GM23248 (cell line): ENCODE measurements at regions not wholly inside any gene's neighbourhood (a gene's known extent, or its start where the extent isn't known, plus 50 kb on each side); places are given as distances from the start of the nearest gene placed in this dataset.

Experiments used
- DNase-seq: peaks from one replicate; pipeline ENCODE4 v3.0.0-alpha.2; 2015
- H2AFZ ChIP-seq: fragments of 200-600 bp; sonication (generic); 2 replicates; pipeline ENCODE4 v1.6.1; 2016; ENCODE audit warnings: antibody characterized with exemption
- H3F3A ChIP-seq: fragments of 200-600 bp; sonication (generic); 2 replicates; pipeline ENCODE4 v1.6.1; 2016; ENCODE audit warnings: mild to moderate bottlenecking, antibody characterized with exemption, mixed run types; ENCODE audit not compliant: insufficient read depth
- H3K27ac ChIP-seq: fragments of 200-600 bp; sonication (generic); 2 replicates; pipeline ENCODE4 v1.5.1; 2016; ENCODE audit warnings: mild to moderate bottlenecking
- H3K27me3 ChIP-seq: fragments of 200-600 bp; sonication (generic); replicated peaks from 2 replicates; pipeline ENCODE4 v1.6.1; 2016; ENCODE audit warnings: mild to moderate bottlenecking; ENCODE audit not compliant: insufficient read depth
- H3K36me3 ChIP-seq: fragments of 200-600 bp; sonication (generic); 2 replicates; pipeline ENCODE4 v1.6.1; 2016; ENCODE audit warnings: low read depth, mild to moderate bottlenecking
- H3K4me1 ChIP-seq: fragments of 200-600 bp; sonication (generic); 2 replicates; pipeline ENCODE4 v1.6.1; 2016; ENCODE audit warnings: mild to moderate bottlenecking; ENCODE audit not compliant: insufficient read depth
- H3K4me2 ChIP-seq: fragments of 200-600 bp; sonication (generic); one replicate; pipeline ENCODE4 v1.6.1; 2016; ENCODE audit warnings: mild to moderate bottlenecking; ENCODE audit not compliant: unreplicated experiment
- H3K4me3 ChIP-seq: fragments of 200-600 bp; sonication (generic); 2 replicates; pipeline ENCODE4 v1.5.1; 2016; ENCODE audit warnings: mild to moderate bottlenecking
- H3K79me2 ChIP-seq: fragments of 200-600 bp; sonication (generic); 2 replicates; pipeline ENCODE4 v1.6.1; 2016; ENCODE audit warnings: mild to moderate bottlenecking; ENCODE audit not compliant: insufficient read depth
- H3K9ac ChIP-seq: fragments of 200-600 bp; sonication (generic); 2 replicates; pipeline ENCODE4 v1.6.1; 2016; ENCODE audit warnings: mild to moderate bottlenecking
- H3K9me2 ChIP-seq: fragments of 200-600 bp; sonication (generic); 2 replicates; pipeline ENCODE4 v1.6.1; 2016; ENCODE audit warnings: mixed run types, mild to moderate bottlenecking, moderate library complexity; ENCODE audit not compliant: insufficient read depth
- H3K9me3 ChIP-seq: fragments of 200-600 bp; sonication (generic); one replicate; pipeline ENCODE4 v1.6.1; 2017; ENCODE audit warnings: low read depth
- H4K20me1 ChIP-seq: fragments of 200-600 bp; sonication (generic); 2 replicates; pipeline ENCODE4 v1.6.0; 2016; ENCODE audit not compliant: insufficient read depth
- EZH2 ChIP-seq: fragments of 200-600 bp; sonication (generic); IDR thresholded peaks from 2 replicates; pipeline ENCODE4 v1.6.1; 2018; ENCODE audit warnings: antibody characterized with exemption, mild to moderate bottlenecking; ENCODE audit not compliant: insufficient read depth, poor library complexity, severe bottlenecking
- EZH2phosphoT487 ChIP-seq: fragments of 200-600 bp; sonication (generic); IDR thresholded peaks from 2 replicates; pipeline ENCODE4 v1.6.1; 2018; ENCODE audit warnings: antibody characterized with exemption, moderate library complexity, mild to moderate bottlenecking, low read depth; ENCODE audit not compliant: insufficient read depth
- WGBS, 2 experiments: methylation state at CpG; one replicate each; pipeline ENCODE4 v1.1.6; 2015 to 2017; ENCODE audit warnings: low lambda C conversion rate in 2 of 2, low coverage in 1 of 2; ENCODE audit errors: missing lambda C conversion rate in 2 of 2; 5-methylcytosine and 5-hydroxymethylcytosine counted together
- in situ Hi-C: fragments of 300-500 bp; cut with MboI; formaldehyde crosslinking; loops from 2 replicates; pipeline ENCODE4 v1.15.0; 2020

DNA sequence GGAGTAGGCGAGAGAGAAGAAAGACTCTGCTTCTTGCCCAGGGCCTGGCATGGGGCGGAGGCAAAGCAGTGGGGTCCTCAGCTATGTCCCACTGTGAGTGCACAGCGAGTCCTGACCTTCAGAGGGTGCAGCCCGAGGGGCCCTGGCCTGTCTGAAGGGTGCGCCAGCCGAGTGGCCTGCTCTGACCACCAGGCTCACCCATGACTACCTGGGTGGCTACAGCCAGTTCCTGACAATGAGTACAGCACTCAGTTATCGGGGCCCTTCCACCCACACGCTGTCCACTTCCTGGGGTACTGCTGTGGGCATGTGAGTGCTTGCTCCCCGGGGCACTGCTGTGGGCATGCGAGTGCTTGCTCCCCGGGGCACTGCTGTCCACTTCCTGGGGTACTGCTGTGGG is 74.1 kb upstream of the B3GAT1 start:
- no peaks in the 10 kb centered on the region for H3K79me2 ChIP-seq
- no peak overlapping the region for H3K27ac ChIP-seq
- H3K4me2 ChIP-seq = no peak overlapping the region
- H3K36me3 ChIP-seq = no peaks in the 10 kb centered on the region
- DNase-seq = no peak
- H3K27me3 ChIP-seq = no peaks in the 10 kb centered on the region
- TF ChIP-seq EZH2 (no peak), EZH2phosphoT487 (no peak)
- no peaks in the 10 kb centered on the region for H3F3A ChIP-seq
- H3K9me3 ChIP-seq = no peaks in the 10 kb centered on the region
- H3K9me2 ChIP-seq = no peaks in the 10 kb centered on the region
- no peak overlapping the region for H3K9ac ChIP-seq
- H4K20me1 ChIP-seq = no peaks in the 10 kb centered on the region
- no peaks in the 10 kb centered on the region for H3K4me1 ChIP-seq
- in situ Hi-C loops = no loop called here
- no peak overlapping the region for H2AFZ ChIP-seq
- no peak overlapping the region for H3K4me3 ChIP-seq
- 36 to 44% methylated on average over 10 to 11 of the region's 11 CpGs for WGBS, 2 experiments

DNA sequence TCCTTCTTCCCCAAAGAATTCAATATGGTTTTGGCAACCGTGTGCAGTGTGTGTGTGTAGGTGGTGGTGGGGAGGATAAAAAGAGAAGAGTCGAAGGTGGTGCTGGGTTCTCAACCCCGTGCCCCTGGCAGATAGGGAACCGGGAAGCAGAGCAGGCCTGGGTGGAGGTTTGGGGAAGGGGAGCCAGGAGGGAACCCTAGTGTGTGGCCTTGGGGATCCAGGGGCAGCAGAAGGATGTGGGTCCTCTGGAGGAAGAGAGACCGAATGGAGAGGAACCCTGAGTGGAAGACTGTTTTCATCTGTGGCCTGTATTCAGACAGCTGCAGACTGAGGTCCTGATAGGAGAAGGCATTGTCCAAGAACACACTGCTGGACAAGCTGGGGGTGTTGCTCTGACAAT is 73.3 kb upstream of the B3GAT1 start:
- no peaks in the 10 kb centered on the region for H3K27me3 ChIP-seq
- in situ Hi-C loops = no loop called here
- no peak for DNase-seq
- 13 to 18% methylated on average over 5 of the region's 5 CpGs for WGBS, 2 experiments
- H3K27ac ChIP-seq = no peak overlapping the region
- H3F3A ChIP-seq = no peaks in the 10 kb centered on the region
- H3K4me1 ChIP-seq = no peaks in the 10 kb centered on the region
- no peak overlapping the region for H3K4me3 ChIP-seq
- H3K36me3 ChIP-seq = no peaks in the 10 kb centered on the region
- H3K9ac ChIP-seq = no peak overlapping the region
- H3K79me2 ChIP-seq = no peaks in the 10 kb centered on the region
- H3K4me2 ChIP-seq = no peak overlapping the region
- no peak for TF ChIP-seq EZH2phosphoT487
- TF ChIP-seq EZH2 = no peak
- H2AFZ ChIP-seq = no peak overlapping the region
- no peaks in the 10 kb centered on the region for H3K9me2 ChIP-seq
- H4K20me1 ChIP-seq = no peaks in the 10 kb centered on the region
- H3K9me3 ChIP-seq = no peaks in the 10 kb centered on the region

DNA sequence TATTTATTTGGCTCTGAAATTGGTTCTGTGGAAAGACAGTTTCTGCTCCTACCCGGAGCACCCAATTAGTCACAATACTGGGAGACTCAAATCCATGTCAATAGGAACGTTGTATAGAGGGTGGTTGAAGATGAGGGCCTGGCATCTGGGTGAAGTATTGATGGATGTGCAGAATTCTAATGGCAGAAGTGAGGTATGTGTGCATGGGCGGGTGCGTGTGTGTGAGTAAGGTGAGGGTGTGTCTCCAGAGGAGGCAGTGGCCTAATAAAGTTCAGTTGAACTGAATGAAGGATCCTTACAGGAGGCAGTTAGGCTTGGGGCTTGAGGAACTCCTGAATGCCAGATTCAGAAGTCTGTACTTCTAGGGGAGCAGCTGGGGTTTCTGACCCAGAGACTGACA is 71.8 kb upstream of the B3GAT1 start:
- DNase-seq = no peak
- H3K9me2 ChIP-seq = no peaks in the 10 kb centered on the region
- H3K27me3 ChIP-seq = no peaks in the 10 kb centered on the region
- H3K4me1 ChIP-seq = no peaks in the 10 kb centered on the region
- no peak overlapping the region for H2AFZ ChIP-seq
- no peaks in the 10 kb centered on the region for H3K9me3 ChIP-seq
- no peak overlapping the region for H3K4me3 ChIP-seq
- H3K27ac ChIP-seq = no peak overlapping the region
- in situ Hi-C loops = no loop called here
- H4K20me1 ChIP-seq = no peaks in the 10 kb centered on the region
- no peak overlapping the region for H3K9ac ChIP-seq
- TF ChIP-seq EZH2 (no peak), EZH2phosphoT487 (no peak)
- H3F3A ChIP-seq = no peaks in the 10 kb centered on the region
- no peaks in the 10 kb centered on the region for H3K79me2 ChIP-seq
- 29 to 32% methylated on average over 4 of the region's 4 CpGs for WGBS, 2 experiments
- H3K36me3 ChIP-seq = no peaks in the 10 kb centered on the region
- no peak overlapping the region for H3K4me2 ChIP-seq

DNA sequence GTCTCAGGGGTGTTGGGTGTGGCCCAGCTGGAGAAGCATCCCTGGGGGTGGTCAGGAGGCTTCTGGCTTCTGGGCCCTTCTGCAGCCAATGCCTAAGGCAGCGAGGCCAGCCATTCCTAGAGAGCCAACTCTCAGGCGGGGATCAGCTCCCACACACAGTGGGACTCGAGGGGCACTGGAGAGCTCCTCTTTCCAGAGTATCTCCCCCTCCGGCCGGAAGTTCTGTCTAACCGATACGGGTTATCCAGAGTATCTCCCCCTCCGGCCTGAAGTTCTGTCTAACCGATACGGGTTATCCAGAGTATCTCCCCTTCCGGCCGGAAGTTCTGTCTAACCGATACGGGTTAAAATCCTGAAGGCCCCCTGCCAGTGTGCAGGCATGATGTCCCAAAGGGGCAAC is 71.2 kb upstream of the B3GAT1 start:
- Histone ChIP-seq H3K9me3 (no peaks in the 10 kb centered on the region), H3K4me1 (no peaks in the 10 kb centered on the region), H3K79me2 (no peaks in the 10 kb centered on the region), H3K9me2 (no peaks in the 10 kb centered on the region), H4K20me1 (no peaks in the 10 kb centered on the region), H3K4me2 (no peak overlapping the region), H2AFZ (no peak overlapping the region), H3K4me3 (no peak overlapping the region), H3K27me3 (no peaks in the 10 kb centered on the region), H3F3A (no peaks in the 10 kb centered on the region), H3K27ac (no peak overlapping the region), H3K36me3 (no peaks in the 10 kb centered on the region), H3K9ac (no peak overlapping the region)
- DNase-seq = no peak
- WGBS, 2 experiments = 47 to 55% methylated on average over 13 to 14 of the region's 14 CpGs
- TF ChIP-seq EZH2 = no peak
- TF ChIP-seq EZH2phosphoT487 = no peak
- in situ Hi-C loops = no loop called here

DNA sequence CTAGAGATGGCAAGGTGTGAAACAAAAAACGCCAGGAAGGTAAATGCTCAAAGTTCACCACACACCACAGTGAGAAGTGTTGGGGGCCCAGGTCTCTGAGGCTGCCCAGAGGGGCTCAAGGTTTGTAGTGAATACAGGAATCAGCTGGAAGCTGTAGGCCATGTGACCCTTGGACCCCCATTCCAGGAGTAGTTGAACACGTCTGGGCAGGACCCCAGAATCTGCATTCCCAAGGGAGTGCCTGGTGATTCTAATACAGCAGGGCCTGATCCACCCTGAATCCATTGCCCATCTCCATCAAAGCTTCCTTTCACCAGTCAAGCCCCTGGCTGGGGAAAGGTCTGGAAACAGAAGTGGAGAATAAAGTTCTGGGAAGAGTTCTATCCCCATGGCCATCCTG is 70.8 kb upstream of the B3GAT1 start:
- in situ Hi-C loops = no loop called here
- Histone ChIP-seq H3K79me2 (no peaks in the 10 kb centered on the region), H3K9ac (no peak overlapping the region), H3K27ac (no peak overlapping the region), H3K9me2 (no peaks in the 10 kb centered on the region), H3F3A (no peaks in the 10 kb centered on the region), H3K9me3 (no peaks in the 10 kb centered on the region), H3K4me1 (no peaks in the 10 kb centered on the region), H3K4me2 (no peak overlapping the region), H3K4me3 (no peak overlapping the region), H3K36me3 (no peaks in the 10 kb centered on the region), H4K20me1 (no peaks in the 10 kb centered on the region), H3K27me3 (no peaks in the 10 kb centered on the region), H2AFZ (no peak overlapping the region)
- 13 to 18% methylated on average over 2 of the region's 2 CpGs for WGBS, 2 experiments
- TF ChIP-seq EZH2phosphoT487 (no peak), EZH2 (no peak)
- no peak for DNase-seq
